ENCODE measurements at regions not wholly inside any gene's neighbourhood (a gene's known extent, or its start where the extent isn't known, plus 50 kb on each side); places are given as distances from the start of the nearest gene placed in this dataset.

DNA sequence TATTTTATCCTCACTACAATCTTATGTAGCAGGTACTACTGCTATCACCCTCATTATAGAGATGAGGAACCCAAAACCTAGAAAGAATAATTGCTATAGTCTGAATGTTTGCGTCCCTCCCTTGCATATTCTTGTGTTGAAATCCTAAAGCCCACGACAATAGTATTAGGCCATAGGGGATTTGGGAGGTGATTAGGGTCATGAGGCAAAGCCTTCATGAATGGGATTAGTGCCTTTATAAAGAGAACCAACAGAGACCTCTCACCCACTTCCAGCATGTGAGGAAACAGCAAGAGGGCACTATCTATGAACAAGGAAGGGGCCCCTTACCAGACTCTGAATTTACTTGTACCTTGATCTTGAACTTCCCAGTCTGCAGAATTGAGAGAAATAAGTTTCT is 500.3 kb upstream of the FAM98A start:
- 70% methylated on average over 2 of the region's 2 CpGs for WGBS
- H3K9ac ChIP-seq (ENCODE audit: low read depth in 1 of 2, low read length in 2 of 2): no peak overlapping the region
- no peaks in the 10 kb centered on the region for H3K9me3 ChIP-seq (ENCODE audit: control insufficient read depth in 4 of 4, low read length in 3 of 4)
- H3K27me3 ChIP-seq (ENCODE audit: control insufficient read depth in 4 of 4, insufficient read depth in 4 of 4, low read length in 3 of 4): peaks cover 0 to 5% (median under 1%) of the 10 kb centered on the region in 4 donors
- H3K4me1 ChIP-seq (ENCODE audit: control insufficient read depth in 4 of 4, insufficient read depth in 4 of 4, low read length in 3 of 4): no peaks in the 10 kb centered on the region
- H3K27ac ChIP-seq (ENCODE audit: low read depth in 1 of 2, low read length in 2 of 2): no peak overlapping the region
- H3K4me3 ChIP-seq (ENCODE audit: low read depth in 1 of 3, low read length in 3 of 3): no peak overlapping the region
- no peak for TF ChIP-seq HNF4A (conservative IDR thresholded peaks at IDR 0.05)
- no peak for TF ChIP-seq SP1 (IDR thresholded peaks at IDR 0.05)
- no peaks in the 10 kb centered on the region for H3K36me3 ChIP-seq (ENCODE audit: control insufficient read depth in 4 of 4, insufficient read depth in 3 of 4, low read depth in 1 of 4, low read length in 3 of 4)
- no peak for DNase-seq (ENCODE audit: low spot score)

DNA sequence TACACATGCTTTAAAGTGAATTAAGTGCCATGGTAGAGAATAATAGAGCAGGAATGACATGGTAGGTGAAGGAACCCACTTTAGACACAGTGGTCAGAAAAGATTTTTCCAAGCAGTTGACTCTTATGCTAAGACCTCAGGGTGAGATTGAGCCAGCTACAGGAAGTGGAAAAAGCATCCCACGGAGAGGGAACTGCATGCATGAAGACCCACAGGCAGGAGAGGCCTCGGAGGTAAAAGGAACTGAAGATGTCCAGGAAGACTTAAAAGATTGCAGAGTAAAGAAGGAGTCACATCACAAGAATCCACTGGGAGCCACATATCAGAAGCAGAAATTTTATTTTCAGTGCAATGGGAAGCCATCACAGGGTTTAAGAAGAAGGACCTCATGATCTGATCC is 499.2 kb upstream of the FAM98A start:
- 54% methylated on average over 2 of the region's 2 CpGs for WGBS
- Histone ChIP-seq H3K4me3 (ENCODE audit: low read depth in 1 of 3, low read length in 3 of 3) (no peak overlapping the region), H3K9me3 (ENCODE audit: control insufficient read depth in 4 of 4, low read length in 3 of 4) (no peaks in the 10 kb centered on the region), H3K36me3 (ENCODE audit: control insufficient read depth in 4 of 4, insufficient read depth in 3 of 4, low read depth in 1 of 4, low read length in 3 of 4) (no peaks in the 10 kb centered on the region), H3K27me3 (ENCODE audit: control insufficient read depth in 4 of 4, insufficient read depth in 4 of 4, low read length in 3 of 4) (peaks cover 0 to 5% (median 0%) of the 10 kb centered on the region in 4 donors), H3K27ac (ENCODE audit: low read depth in 1 of 2, low read length in 2 of 2) (no peak overlapping the region), H3K4me1 (ENCODE audit: control insufficient read depth in 4 of 4, insufficient read depth in 4 of 4, low read length in 3 of 4) (no peaks in the 10 kb centered on the region), H3K9ac (ENCODE audit: low read depth in 1 of 2, low read length in 2 of 2) (no peak overlapping the region)
- DNase-seq (ENCODE audit: low spot score): no peak
- TF ChIP-seq FOXA2 (IDR thresholded peaks at IDR 0.05) (no peak), NR2F2 (IDR thresholded peaks at IDR 0.05) (no peak), TAF1 (conservative IDR thresholded peaks at IDR 0.05) (no peak), RAD21 (IDR thresholded peaks at IDR 0.05) (no peak), RXRA (IDR thresholded peaks at IDR 0.05) (no peak), EGR1 (IDR thresholded peaks at IDR 0.05; ENCODE audit: low read depth in 2 of 2) (no peak), HNF4G (IDR thresholded peaks at IDR 0.05) (no peak), HNF4A (conservative IDR thresholded peaks at IDR 0.05) (no peak), YY1 (IDR thresholded peaks at IDR 0.05) (no peak), JUND (IDR thresholded peaks at IDR 0.05) (no peak), FOXA1 (IDR thresholded peaks at IDR 0.05) (no peak), SP1 (IDR thresholded peaks at IDR 0.05) (no peak), GABPA (IDR thresholded peaks at IDR 0.05 in 1 of 2, conservative IDR thresholded peaks at IDR 0.05 in 1 of 2) (no peak)
- TF ChIP-seq, protein P1, sequence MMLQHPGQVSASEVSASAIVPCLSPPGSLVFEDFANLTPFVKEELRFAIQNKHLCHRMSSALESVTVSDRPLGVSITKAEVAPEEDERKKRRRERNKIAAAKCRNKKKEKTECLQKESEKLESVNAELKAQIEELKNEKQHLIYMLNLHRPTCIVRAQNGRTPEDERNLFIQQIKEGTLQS (IDR thresholded peaks at IDR 0.05): no peak
- TF ChIP-seq, protein P2, sequence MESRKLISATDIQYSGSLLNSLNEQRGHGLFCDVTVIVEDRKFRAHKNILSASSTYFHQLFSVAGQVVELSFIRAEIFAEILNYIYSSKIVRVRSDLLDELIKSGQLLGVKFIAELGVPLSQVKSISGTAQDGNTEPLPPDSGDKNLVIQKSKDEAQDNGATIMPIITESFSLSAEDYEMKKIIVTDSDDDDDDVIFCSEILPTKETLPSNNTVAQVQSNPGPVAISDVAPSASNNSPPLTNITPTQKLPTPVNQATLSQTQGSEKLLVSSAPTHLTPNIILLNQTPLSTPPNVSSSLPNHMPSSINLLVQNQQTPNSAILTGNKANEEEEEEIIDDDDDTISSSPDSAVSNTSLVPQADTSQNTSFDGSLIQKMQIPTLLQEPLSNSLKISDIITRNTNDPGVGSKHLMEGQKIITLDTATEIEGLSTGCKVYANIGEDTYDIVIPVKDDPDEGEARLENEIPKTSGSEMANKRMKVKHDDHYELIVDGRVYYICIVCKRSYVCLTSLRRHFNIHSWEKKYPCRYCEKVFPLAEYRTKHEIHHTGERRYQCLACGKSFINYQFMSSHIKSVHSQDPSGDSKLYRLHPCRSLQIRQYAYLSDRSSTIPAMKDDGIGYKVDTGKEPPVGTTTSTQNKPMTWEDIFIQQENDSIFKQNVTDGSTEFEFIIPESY (IDR thresholded peaks at IDR 0.05): no peak
- TF ChIP-seq, protein P3, sequence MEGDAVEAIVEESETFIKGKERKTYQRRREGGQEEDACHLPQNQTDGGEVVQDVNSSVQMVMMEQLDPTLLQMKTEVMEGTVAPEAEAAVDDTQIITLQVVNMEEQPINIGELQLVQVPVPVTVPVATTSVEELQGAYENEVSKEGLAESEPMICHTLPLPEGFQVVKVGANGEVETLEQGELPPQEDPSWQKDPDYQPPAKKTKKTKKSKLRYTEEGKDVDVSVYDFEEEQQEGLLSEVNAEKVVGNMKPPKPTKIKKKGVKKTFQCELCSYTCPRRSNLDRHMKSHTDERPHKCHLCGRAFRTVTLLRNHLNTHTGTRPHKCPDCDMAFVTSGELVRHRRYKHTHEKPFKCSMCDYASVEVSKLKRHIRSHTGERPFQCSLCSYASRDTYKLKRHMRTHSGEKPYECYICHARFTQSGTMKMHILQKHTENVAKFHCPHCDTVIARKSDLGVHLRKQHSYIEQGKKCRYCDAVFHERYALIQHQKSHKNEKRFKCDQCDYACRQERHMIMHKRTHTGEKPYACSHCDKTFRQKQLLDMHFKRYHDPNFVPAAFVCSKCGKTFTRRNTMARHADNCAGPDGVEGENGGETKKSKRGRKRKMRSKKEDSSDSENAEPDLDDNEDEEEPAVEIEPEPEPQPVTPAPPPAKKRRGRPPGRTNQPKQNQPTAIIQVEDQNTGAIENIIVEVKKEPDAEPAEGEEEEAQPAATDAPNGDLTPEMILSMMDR (IDR thresholded peaks at IDR 0.05; ENCODE audit: low read depth, low read length, missing input control): no peak
- TF ChIP-seq, protein P4, sequence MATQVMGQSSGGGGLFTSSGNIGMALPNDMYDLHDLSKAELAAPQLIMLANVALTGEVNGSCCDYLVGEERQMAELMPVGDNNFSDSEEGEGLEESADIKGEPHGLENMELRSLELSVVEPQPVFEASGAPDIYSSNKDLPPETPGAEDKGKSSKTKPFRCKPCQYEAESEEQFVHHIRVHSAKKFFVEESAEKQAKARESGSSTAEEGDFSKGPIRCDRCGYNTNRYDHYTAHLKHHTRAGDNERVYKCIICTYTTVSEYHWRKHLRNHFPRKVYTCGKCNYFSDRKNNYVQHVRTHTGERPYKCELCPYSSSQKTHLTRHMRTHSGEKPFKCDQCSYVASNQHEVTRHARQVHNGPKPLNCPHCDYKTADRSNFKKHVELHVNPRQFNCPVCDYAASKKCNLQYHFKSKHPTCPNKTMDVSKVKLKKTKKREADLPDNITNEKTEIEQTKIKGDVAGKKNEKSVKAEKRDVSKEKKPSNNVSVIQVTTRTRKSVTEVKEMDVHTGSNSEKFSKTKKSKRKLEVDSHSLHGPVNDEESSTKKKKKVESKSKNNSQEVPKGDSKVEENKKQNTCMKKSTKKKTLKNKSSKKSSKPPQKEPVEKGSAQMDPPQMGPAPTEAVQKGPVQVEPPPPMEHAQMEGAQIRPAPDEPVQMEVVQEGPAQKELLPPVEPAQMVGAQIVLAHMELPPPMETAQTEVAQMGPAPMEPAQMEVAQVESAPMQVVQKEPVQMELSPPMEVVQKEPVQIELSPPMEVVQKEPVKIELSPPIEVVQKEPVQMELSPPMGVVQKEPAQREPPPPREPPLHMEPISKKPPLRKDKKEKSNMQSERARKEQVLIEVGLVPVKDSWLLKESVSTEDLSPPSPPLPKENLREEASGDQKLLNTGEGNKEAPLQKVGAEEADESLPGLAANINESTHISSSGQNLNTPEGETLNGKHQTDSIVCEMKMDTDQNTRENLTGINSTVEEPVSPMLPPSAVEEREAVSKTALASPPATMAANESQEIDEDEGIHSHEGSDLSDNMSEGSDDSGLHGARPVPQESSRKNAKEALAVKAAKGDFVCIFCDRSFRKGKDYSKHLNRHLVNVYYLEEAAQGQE (IDR thresholded peaks at IDR 0.05): no peak
- TF ChIP-seq, protein P5, sequence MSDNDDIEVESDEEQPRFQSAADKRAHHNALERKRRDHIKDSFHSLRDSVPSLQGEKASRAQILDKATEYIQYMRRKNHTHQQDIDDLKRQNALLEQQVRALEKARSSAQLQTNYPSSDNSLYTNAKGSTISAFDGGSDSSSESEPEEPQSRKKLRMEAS (IDR thresholded peaks at IDR 0.05): no peak
